ENCODE measurements at regions not wholly inside any gene's neighbourhood (a gene's known extent, or its start where the extent isn't known, plus 50 kb on each side); places are given as distances from the start of the nearest gene placed in this dataset.
A peak's percentile ranks its signal among the peaks of the same experiment; 100 is the strongest.

DNA sequence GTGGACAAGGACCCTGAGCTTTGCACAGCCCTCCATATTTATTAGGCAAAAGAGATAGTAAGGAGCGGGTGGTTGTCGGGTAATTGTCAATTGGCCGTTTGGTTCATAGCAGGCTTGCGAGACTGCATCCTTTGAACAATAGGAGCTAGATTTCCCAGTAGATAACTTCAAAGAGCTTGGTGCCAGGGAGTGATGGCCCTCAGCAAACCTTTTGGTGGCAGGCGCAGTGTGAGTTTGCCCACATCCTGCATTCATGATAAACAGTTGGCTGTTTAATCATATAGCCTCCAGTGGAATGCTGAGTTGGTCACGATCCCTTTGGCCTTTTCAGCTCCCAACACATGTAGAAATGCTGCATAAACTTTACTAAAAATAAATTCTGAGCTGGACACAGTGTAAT is 156.9 kb downstream of the AKR1D1 start:
- ATAC-seq (no peak), DNase-seq (no peak)
- Histone ChIP-seq H3K27me3 (ENCODE audit: low read depth) (no peaks in the 10 kb centered on the region), H3K4me1 (no peaks in the 10 kb centered on the region), H3K27ac (no peak overlapping the region), H3K36me3 (no peaks in the 10 kb centered on the region), H3K4me3 (no peak overlapping the region), H3K9me3 (no peaks in the 10 kb centered on the region)
- intact Hi-C loops (cut with DNase I) = no loop called here
- TF ChIP-seq, protein P1, sequence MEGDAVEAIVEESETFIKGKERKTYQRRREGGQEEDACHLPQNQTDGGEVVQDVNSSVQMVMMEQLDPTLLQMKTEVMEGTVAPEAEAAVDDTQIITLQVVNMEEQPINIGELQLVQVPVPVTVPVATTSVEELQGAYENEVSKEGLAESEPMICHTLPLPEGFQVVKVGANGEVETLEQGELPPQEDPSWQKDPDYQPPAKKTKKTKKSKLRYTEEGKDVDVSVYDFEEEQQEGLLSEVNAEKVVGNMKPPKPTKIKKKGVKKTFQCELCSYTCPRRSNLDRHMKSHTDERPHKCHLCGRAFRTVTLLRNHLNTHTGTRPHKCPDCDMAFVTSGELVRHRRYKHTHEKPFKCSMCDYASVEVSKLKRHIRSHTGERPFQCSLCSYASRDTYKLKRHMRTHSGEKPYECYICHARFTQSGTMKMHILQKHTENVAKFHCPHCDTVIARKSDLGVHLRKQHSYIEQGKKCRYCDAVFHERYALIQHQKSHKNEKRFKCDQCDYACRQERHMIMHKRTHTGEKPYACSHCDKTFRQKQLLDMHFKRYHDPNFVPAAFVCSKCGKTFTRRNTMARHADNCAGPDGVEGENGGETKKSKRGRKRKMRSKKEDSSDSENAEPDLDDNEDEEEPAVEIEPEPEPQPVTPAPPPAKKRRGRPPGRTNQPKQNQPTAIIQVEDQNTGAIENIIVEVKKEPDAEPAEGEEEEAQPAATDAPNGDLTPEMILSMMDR (IDR thresholded peaks at IDR 0.05) = no peak

DNA sequence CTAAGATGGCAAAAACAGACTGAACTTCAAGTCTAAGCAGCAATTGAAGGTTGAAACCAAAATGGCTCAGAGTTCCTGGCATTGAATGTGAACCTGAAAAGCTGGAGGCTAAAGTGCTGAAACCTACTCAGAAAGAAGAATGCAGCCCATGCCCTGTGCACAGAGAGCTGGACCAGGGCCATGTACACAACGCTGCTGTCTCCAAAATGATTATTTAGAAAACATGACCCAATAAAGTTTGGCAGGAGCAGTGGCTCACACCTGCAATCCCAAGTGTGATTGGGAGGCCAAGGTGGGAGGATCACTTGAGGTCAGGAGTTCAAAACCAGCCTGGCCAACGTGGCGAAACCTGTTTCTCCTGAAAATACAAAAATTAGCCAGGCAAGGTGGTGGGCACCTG is 158.9 kb downstream of the AKR1D1 start:
- intact Hi-C loops (cut with DNase I) = no loop called here
- no peaks in the 10 kb centered on the region for H3K4me1 ChIP-seq
- H3K36me3 ChIP-seq = no peaks in the 10 kb centered on the region
- H3K4me3 ChIP-seq = no peak overlapping the region
- H3K27me3 ChIP-seq (ENCODE audit: low read depth) = no peaks in the 10 kb centered on the region
- DNase-seq = no peak
- H3K9me3 ChIP-seq = peaks cover 5% of the 10 kb centered on the region
- no peak for ATAC-seq
- no peak overlapping the region for H3K27ac ChIP-seq
- TF ChIP-seq, protein P1 (IDR thresholded peaks at IDR 0.05) = no peak

DNA sequence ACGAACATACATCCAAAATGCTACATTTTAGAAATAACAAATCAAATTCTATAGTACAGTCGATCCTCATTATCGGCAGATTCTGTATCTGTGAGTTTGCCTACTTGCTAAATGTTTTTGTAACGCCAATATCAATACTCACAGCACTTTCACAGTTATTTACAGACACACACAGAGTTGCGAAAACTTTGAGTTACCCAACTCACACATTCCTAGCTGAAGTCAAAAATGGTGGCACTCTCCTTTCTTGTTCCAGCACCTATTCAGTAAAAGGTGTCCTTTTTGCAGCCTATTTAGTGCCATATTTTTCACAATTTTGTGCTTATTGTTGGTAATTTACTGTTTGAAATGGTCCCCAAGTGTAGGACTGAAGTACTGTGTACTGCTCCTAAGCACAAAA is 161.7 kb downstream of the AKR1D1 start:
- intact Hi-C loops (cut with DNase I) = no loop called here
- ATAC-seq = no peak

DNA sequence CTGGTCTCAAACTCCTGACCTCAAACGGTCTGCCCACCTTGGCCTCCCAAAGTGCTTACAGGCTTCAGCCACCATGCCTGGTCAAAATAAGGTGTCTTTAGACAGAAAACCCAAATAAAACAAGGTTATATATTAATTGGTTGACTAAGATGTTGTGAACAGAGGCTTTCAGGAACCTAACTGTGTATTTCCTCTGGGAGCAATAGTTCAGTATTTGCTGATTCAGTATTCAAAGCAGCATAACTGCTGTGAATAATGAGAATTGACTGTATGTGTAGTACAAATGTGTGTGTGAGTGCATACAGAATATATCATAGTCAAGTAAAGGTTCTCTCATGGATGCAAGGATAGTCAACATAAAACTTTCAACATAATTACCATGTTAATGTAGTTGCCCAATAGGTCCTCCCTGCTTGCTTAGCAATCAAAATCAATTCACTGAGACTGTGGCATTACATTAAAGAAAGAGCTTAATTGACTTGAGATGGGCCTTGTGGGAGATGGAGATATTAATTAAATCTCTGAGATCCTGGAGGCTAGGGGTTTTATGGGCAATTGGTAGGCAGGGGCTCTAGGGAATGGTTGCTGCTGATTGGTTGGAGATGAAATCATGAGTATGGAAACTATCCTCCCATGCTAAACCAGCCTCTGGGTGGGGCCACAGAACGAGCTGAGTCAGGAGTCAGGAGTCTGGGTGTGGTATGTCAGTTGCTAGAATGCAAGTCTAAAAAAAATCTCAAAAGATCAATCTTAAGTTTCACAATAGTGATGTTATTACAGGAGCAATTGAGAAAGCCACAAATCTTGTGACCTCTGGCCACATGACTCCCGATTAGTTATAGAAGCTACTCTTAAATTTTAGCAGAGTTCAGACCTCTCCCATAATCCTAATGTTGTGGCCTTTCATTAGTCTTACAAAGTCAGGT is 162.7 kb downstream of the AKR1D1 start:
- ATAC-seq (no peak), DNase-seq (no peak)
- TF ChIP-seq, protein P1 (IDR thresholded peaks at IDR 0.05) = no peak
- Histone ChIP-seq H3K36me3 (no peaks in the 10 kb centered on the region), H3K27ac (no peak overlapping the region), H3K4me1 (no peaks in the 10 kb centered on the region), H3K27me3 (ENCODE audit: low read depth) (no peaks in the 10 kb centered on the region), H3K9me3 (peaks cover 5% of the 10 kb centered on the region), H3K4me3 (no peak overlapping the region)
- intact Hi-C loops (cut with DNase I) = no loop called here

More for the DNA sequence above, 161.7 kb downstream of the AKR1D1 start:
- no peak overlapping the region for H3K27ac ChIP-seq
- no peaks in the 10 kb centered on the region for H3K36me3 ChIP-seq
- DNase-seq = no peak
- TF ChIP-seq, protein P1 (IDR thresholded peaks at IDR 0.05) = no peak
- H3K27me3 ChIP-seq (ENCODE audit: low read depth) = no peaks in the 10 kb centered on the region
- no peak overlapping the region for H3K4me3 ChIP-seq
- peaks cover 5% of the 10 kb centered on the region for H3K9me3 ChIP-seq
- no peaks in the 10 kb centered on the region for H3K4me1 ChIP-seq

DNA sequence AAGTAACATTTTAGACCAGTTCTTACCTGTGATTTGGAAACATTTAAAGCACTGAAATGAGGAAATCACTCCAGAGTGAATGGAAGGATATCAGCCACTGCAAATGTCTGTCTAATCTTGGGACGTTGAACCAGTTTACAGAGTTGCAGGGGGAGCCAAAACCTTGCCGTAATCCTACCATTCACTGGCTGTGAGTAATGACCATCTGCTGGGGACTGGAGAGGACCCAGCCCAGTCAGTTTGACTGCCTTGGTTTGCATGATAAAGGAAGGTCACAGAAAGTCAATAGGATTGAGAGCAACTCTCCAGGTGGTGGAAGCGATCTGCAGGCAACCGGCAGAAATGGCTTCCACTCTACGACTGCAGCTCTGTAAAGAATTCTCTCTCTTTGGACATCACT is 167.2 kb downstream of the AKR1D1 start:
- Histone ChIP-seq H3K27ac (no peak overlapping the region), H3K9me3 (peaks cover 15% of the 10 kb centered on the region), H3K4me3 (no peak overlapping the region), H3K36me3 (no peaks in the 10 kb centered on the region), H3K27me3 (ENCODE audit: low read depth) (no peaks in the 10 kb centered on the region), H3K4me1 (no peaks in the 10 kb centered on the region)
- TF ChIP-seq, protein P1 (IDR thresholded peaks at IDR 0.05) = no peak
- DNase-seq = no peak
- intact Hi-C loops (cut with DNase I) = no loop called here
- ATAC-seq = peak in 1 of 2 donors; percentile 47
